ENCODE measurements at regions not wholly inside any gene's neighbourhood (a gene's known extent, or its start where the extent isn't known, plus 50 kb on each side); places are given as distances from the start of the nearest gene placed in this dataset.
"Not testable (repeated sequence)": the region's sequence is repeated elsewhere in the genome, so short reads cannot be mapped to it uniquely, and the experiment has no call there.

DNA sequence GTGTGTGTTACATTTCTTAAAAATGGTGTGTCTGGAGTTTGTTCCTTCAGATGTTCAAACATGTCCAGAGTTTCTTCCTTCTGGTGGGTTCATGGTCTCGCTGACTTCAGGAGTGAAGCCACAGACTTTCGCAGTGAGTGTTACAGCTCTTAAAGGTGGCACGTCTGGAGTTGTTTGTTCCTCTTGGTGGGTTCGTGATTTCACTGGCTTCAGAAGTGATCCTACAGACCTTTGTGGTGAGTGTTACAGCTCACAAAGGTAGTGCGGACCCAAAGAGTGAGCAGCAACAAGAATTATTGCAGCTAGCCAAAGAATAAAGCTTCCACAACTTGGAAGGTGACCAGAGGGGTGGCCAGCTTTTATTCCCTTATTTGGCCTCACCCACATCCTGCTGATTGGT, 183.7 kb downstream of the COPRS start:
- H3K27me3 Mint-ChIP-seq = peaks cover 27% of the 10 kb centered on the region
- POLR2A ChIA-PET; H3K9me3 Mint-ChIP-seq; H3K4me3 Mint-ChIP-seq; H3K27ac Mint-ChIP-seq; H3K4me1 Mint-ChIP-seq; H3K36me3 Mint-ChIP-seq (ENCODE audit: low read depth); DNase-seq; CTCF ChIA-PET: not testable (repeated sequence)

DNA sequence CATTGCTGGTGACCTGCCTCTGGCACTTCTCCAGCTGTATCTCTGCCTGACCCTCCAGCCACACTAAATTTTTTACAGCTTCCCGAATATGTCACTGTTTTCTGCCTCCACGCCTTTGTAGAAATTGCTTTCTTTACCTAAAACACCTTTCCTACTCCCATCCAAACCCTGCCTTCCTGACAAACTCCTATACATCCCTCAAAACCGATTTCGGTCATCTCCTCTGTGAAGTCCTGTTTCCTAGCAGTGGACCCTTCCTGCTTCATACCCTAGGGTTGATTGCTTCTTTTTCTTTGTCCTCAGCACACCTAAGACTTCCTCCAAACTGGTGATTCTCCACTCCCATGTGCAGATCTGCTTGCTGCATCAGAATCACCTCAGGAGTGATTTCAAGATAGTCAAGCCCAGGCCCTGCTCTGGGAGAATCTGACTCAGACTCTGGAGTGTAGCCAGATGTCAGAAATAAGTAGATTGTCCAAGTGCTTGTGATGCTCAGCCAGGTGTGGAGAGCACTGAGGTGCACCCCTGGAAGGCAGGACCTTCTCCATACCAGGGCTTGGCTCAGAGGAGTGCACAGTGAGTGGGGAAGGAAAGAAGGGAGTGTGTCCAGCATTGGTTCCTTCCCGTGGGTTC, 184.2 kb downstream of the COPRS start:
- Mint-ChIP-seq H3K36me3 (ENCODE audit: low read depth) (no peaks in the 10 kb centered on the region), H3K27ac (no peak overlapping the region), H3K27me3 (peaks cover 21% of the 10 kb centered on the region), H3K9me3 (no peaks in the 10 kb centered on the region), H3K4me1 (peaks cover 2% of the 10 kb centered on the region), H3K4me3 (no peak overlapping the region)
- CTCF ChIA-PET = no interaction called here
- DNase-seq = no peak
- POLR2A ChIA-PET = no interaction called here

DNA sequence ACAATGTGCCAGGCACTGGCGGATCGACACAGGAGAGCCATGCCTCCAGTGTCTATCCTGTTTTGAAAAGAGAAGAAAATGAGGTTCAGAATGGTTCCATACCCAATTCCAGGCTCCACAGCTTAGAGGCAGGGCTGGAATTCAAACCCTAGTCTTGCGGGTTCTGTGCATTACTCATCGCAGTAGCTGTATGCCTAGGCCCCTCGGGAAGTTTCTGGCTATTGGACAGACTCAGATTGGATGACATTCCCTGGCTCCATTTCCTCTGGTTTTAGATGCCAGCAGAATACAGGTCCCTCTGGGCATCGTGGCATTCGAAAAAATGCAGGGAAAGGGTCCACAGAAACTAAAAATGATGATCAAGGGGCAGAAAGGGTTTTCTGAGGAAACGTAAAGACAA, 184.7 kb downstream of the COPRS start:
- no peak for DNase-seq
- ChIA-PET CTCF (no interaction called here), POLR2A (no interaction called here)
- H3K27me3 Mint-ChIP-seq = peaks cover 24% of the 10 kb centered on the region
- H3K36me3 Mint-ChIP-seq (ENCODE audit: low read depth) = no peaks in the 10 kb centered on the region
- H3K9me3 Mint-ChIP-seq = no peaks in the 10 kb centered on the region
- no peak overlapping the region for H3K4me3 Mint-ChIP-seq
- peaks cover 2% of the 10 kb centered on the region for H3K4me1 Mint-ChIP-seq
- no peak overlapping the region for H3K27ac Mint-ChIP-seq

DNA sequence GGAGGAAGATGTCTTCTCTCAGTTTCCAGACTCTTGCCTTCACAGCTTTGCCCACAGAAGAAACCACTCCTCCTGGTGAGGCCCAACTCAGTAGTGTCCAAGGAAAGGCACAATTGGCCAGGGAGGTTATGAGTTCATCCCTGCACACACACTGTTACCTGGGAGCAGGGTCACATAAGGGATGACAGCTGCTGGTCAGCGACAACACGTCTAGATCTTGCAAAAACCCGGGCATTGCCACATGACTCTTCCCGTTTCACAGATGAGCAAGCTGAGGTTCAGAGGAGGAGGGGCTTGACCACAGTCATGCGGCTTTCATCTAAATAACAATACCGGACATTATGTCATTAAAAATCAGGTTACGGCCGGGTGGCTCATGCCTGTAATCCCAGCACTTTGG, 186.0 kb downstream of the COPRS start:
- Mint-ChIP-seq H3K36me3 (ENCODE audit: low read depth) (no peaks in the 10 kb centered on the region), H3K4me1 (peaks cover 3% of the 10 kb centered on the region), H3K9me3 (no peaks in the 10 kb centered on the region), H3K4me3 (no peak overlapping the region), H3K27me3 (peaks cover 28% of the 10 kb centered on the region), H3K27ac (no peak overlapping the region)
- ChIA-PET CTCF (no interaction called here), POLR2A (no interaction called here)
- DNase-seq = no peak

DNA sequence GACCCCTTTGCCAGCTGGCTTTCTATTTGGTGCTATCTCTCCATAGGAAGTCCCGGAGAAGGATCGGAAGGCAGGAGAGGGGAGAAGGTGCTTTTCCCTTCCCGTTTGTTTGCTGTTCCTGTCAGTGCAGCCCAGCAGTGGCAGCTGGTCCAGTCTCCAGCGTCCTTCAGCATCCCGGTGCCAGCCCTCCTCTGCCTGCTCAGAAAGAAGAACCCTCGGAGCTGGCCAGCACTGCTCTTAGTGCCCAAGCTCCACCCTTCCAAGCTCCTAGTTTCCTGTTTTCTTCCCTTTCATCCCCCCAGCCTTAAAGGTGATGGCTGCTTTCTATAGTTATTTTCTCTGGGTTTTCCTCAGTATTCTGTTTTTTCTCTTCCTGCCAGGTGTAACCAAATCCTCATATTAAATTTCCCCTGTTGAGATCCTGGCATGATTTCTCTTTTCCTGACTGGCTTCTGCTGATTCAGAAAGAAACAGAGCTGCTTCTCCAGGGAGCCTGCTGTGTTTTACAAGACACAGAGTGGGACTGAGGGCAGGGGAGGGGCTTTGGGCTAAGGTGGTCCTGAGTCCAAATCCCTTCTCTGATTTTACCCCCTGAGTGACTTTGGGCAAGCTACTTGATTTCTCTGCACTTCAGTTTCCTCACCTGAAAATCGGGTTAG, 186.8 kb downstream of the COPRS start:
- Mint-ChIP-seq H3K4me1 (peaks cover 5% of the 10 kb centered on the region), H3K36me3 (ENCODE audit: low read depth) (no peaks in the 10 kb centered on the region), H3K27me3 (peaks cover 30% of the 10 kb centered on the region), H3K4me3 (no peak overlapping the region), H3K27ac (no peak overlapping the region), H3K9me3 (no peaks in the 10 kb centered on the region)
- POLR2A ChIA-PET = no interaction called here
- CTCF ChIA-PET = interaction anchor here (0.6 kb wide), 1 partner anchor 659 kb away, joined by 3 read pairs; no protein-coding TSS in a partner anchor
- DNase-seq = no peak

DNA sequence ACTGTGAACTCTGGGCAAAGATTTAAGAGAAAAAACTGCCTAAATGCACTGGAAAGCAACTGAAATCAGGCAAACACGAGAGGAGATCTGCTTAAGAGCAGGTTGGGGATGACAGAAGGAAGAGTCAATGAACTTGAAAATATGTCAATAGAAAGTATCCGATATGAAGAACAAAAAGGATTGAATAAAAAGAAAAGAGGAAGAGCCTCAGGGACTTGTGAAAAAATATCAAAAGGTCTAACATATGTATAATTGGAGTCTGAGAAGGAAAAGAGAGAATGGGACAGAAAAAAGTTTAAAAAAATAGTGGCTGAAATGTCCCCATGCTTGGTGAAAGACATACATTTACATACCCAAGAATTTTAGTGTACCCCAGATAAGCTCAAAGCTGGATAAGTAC, 195.5 kb downstream of the COPRS start:
- Mint-ChIP-seq H3K4me1 (peaks cover 7% of the 10 kb centered on the region), H3K4me3 (no peak overlapping the region), H3K36me3 (ENCODE audit: low read depth) (peaks cover 6% of the 10 kb centered on the region), H3K27me3 (peaks cover 40% of the 10 kb centered on the region), H3K9me3 (peaks cover 21% of the 10 kb centered on the region), H3K27ac (no peak overlapping the region)
- CTCF ChIA-PET = no interaction called here
- POLR2A ChIA-PET = no interaction called here
- no peak for DNase-seq

DNA sequence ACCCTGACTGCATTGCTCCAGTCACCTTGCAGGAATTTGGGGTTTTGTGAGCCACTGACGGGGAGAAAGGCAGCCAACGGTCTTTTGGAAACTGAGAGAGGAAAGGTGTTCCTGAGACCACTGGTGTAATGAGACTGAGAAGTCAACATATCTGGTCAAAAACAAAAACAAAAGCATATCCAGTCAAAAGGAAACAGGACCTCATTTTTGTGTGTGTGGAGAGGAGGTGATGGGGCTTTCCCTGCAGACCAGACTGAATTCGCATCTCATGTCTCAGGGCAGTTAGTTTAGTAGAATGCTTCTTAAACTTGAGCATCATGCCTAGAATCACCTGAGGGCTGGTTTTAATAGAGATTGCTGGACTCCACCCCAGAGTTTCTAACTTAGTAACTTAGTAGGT, 198.4 kb downstream of the COPRS start:
- H3K36me3 Mint-ChIP-seq (ENCODE audit: low read depth) = peaks cover 6% of the 10 kb centered on the region
- no peak overlapping the region for H3K4me3 Mint-ChIP-seq
- DNase-seq = no peak
- ChIA-PET POLR2A (no interaction called here), CTCF (no interaction called here)
- peaks cover 18% of the 10 kb centered on the region for H3K9me3 Mint-ChIP-seq
- H3K27ac Mint-ChIP-seq = no peak overlapping the region
- peaks cover 24% of the 10 kb centered on the region for H3K27me3 Mint-ChIP-seq
- H3K4me1 Mint-ChIP-seq = peaks cover 4% of the 10 kb centered on the region

DNA sequence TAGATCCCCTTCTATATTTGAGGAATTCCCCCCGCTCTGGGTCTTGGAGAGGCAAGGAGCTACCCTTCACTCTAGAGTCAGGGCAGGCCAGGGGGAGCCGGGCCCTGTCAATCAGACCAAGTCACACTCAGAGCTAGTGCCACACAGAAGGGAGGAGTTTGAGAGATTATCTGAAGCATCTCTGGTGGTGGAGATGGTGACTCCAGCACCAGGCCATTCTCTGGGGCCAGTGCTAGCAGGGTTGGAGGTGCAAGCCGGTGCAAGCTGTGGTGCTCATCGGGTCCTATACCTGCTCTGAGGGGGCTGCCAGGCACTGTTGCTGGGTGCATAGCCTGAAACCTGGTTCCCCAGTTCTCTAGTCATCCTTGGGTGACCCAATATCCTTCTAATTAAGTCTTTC, 201.2 kb downstream of the COPRS start:
- H3K27me3 Mint-ChIP-seq = peaks cover 25% of the 10 kb centered on the region
- peaks cover 4% of the 10 kb centered on the region for H3K9me3 Mint-ChIP-seq
- peaks cover 4% of the 10 kb centered on the region for H3K4me1 Mint-ChIP-seq
- DNase-seq = no peak
- ChIA-PET POLR2A (no interaction called here), CTCF (no interaction called here)
- H3K4me3 Mint-ChIP-seq = no peak overlapping the region
- H3K27ac Mint-ChIP-seq = no peak overlapping the region
- H3K36me3 Mint-ChIP-seq (ENCODE audit: low read depth) = peaks cover 1% of the 10 kb centered on the region

DNA sequence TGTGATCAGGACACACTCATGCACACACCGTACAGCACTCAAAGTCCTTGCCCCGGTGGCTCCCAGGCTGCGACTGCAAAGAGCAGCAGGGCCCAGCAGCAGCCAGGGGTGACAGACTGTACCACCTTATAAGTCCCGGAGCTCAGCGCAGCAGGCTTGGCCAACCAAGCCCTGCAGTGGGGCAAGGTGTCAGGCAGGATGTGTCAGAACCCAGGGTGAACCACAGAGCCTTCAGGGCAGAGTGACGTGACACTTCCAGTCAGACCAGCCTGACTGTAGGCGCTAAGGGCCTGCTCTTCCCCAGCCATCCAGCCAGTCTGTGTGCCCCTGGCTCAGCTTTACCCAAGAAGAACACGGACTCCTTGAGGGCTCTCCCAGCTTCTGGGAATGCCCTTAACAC, 204.1 kb downstream of the COPRS start:
- DNase-seq = peak; percentile 41
- Mint-ChIP-seq H3K36me3 (ENCODE audit: low read depth) (no peaks in the 10 kb centered on the region), H3K9me3 (no peaks in the 10 kb centered on the region), H3K4me3 (no peak overlapping the region), H3K27ac (no peak overlapping the region), H3K4me1 (peaks cover 2% of the 10 kb centered on the region), H3K27me3 (peaks cover 20% of the 10 kb centered on the region)
- POLR2A ChIA-PET = no interaction called here
- CTCF ChIA-PET = no interaction called here

DNA sequence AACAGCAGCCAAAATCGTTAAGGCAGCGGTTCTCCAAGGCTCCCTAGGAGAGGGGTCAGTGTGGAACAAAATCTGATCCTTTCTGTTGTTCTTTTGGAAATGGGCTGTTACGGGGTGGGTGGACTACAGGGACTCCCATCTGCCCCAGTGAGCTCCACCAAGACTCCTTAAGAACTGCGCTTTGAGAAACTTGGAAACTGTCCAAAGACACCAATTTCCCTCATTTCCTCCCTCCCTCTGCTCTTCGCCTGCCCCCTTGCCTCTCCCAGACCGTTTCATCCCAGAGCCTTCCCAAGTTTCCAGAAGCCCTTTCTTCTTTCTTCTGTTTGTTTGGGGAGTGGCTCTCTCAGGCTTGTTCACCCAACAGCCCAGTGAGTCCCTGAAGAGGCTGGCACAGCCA, 205.4 kb downstream of the COPRS start:
- no peak for DNase-seq
- Mint-ChIP-seq H3K4me3 (no peak overlapping the region), H3K27ac (no peak overlapping the region), H3K9me3 (no peaks in the 10 kb centered on the region), H3K36me3 (ENCODE audit: low read depth) (no peaks in the 10 kb centered on the region), H3K4me1 (no peaks in the 10 kb centered on the region), H3K27me3 (peaks cover 17% of the 10 kb centered on the region)
- CTCF ChIA-PET = no interaction called here
- POLR2A ChIA-PET = no interaction called here

DNA sequence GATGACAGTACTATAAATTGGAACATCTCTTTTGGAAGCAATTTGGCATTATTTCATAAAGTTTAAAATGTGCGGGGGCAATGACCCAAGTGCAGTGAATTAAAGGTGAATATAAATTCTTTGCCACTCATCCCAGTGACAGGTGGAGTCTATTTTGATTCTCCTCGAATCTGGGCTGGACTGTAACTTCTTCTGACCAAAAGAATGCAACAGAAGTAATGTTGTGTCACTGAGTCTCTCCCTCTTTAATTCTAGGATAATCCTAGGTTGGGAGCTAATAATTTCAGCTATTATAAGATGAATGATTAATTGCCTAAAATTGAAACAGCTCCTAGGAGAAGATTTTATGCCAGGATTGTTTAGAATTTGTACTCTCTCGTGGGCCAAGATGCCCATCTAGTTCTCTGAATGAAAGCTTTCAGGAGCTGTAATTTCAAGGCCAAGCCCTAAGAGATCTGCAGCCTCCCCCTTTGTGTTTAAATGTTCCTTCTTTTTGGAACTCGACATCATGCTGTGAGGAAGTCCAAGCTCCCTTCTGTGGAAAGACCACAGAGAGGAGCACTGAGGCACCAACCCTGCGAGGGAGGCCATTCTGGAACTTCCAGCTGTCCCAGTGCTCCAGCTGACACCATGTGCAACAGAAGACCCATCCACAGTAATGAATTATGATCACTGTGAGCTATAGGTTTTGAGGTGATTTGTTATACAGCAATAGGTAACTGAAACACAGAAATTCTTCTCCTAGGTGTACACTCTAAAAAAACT, 208.1 kb downstream of the COPRS start:
- no peak for DNase-seq
- H3K36me3 Mint-ChIP-seq (ENCODE audit: low read depth) = no peaks in the 10 kb centered on the region
- peaks cover 11% of the 10 kb centered on the region for H3K27me3 Mint-ChIP-seq
- H3K4me3 Mint-ChIP-seq = no peak overlapping the region
- POLR2A ChIA-PET = no interaction called here
- CTCF ChIA-PET = interaction anchor here (0.8 to 1.5 kb wide), 2 partner anchors 11 to 191 kb away, joined by 3 to 4 read pairs; no protein-coding TSS in a partner anchor
- no peaks in the 10 kb centered on the region for H3K4me1 Mint-ChIP-seq
- H3K9me3 Mint-ChIP-seq = no peaks in the 10 kb centered on the region
- no peak overlapping the region for H3K27ac Mint-ChIP-seq

DNA sequence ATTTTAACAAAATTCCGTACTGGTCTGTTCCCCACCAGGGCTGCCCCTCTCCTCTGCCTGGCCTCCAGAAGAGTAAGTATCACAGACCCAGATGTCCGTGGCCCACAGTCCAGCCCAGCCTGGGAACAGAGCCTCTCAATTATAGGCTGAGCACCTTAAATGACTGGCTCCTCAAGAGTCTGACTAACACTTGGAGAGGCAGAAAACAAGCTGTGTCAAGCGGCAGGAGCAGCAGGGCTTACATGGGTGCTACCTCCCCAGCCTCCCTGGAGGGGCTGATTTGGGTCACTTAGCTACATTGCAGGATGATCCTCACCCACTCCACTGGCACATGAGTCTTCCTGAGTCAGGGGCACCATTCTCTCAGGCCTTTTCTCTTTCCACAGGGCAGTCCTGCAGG, 209.7 kb downstream of the COPRS start:
- Mint-ChIP-seq H3K27me3 (peaks cover 11% of the 10 kb centered on the region), H3K4me3 (no peak overlapping the region), H3K36me3 (ENCODE audit: low read depth) (no peaks in the 10 kb centered on the region), H3K9me3 (peaks cover 2% of the 10 kb centered on the region), H3K27ac (no peak overlapping the region), H3K4me1 (no peaks in the 10 kb centered on the region)
- ChIA-PET CTCF (interaction anchor here (0.6 kb wide), 1 partner anchor 587 kb away, joined by 4 read pairs; no protein-coding TSS in a partner anchor), POLR2A (no interaction called here)
- DNase-seq = no peak

DNA sequence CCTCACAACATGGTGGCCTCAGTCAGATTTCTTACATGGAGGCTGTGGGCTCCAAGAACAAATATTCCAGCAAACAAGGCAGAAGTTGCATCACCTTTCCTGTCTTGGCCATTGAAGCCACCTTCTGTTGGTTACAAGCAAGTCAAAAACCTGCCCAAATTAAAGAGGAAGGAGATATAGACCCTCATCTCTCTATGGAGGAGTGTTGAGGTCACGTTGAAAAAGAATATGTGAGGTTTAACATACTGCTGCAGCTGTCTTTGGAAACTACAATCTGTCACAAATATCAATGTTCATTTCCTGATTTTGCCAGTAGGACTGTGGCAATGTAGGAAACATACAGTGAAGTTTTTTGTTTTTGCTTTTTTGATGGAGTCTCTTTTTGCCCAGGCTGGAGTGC, 211.4 kb downstream of the COPRS start:
- Mint-ChIP-seq H3K4me3 (no peak overlapping the region), H3K36me3 (ENCODE audit: low read depth) (no peaks in the 10 kb centered on the region), H3K27me3 (peaks cover 6% of the 10 kb centered on the region), H3K4me1 (no peaks in the 10 kb centered on the region), H3K27ac (no peak overlapping the region), H3K9me3 (peaks cover 4% of the 10 kb centered on the region)
- ChIA-PET POLR2A (no interaction called here), CTCF (no interaction called here)
- no peak for DNase-seq

DNA sequence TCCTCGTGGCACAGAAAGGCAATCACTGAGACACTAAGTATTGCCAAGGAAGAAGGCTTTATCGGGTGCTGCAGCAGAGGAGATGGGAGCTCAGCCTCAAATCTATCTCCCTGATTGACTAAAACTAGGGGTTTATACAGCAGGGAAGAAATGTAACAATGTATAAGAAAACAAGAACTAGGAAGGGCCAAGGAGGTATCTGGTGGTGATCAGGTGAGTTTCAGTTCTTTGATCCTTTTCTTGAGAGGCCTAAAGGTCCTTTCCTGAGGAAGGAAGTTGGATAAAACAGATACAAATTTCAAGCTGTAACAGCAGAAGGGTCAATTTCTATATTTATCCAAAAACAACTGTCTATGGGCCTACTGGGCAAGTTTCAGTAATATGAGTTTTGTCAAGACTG, 212.4 kb downstream of the COPRS start:
- peaks cover 6% of the 10 kb centered on the region for H3K9me3 Mint-ChIP-seq
- no peak for DNase-seq
- peaks cover 3% of the 10 kb centered on the region for H3K27me3 Mint-ChIP-seq
- no peaks in the 10 kb centered on the region for H3K4me1 Mint-ChIP-seq
- no peak overlapping the region for H3K27ac Mint-ChIP-seq
- no peaks in the 10 kb centered on the region for H3K36me3 Mint-ChIP-seq (ENCODE audit: low read depth)
- ChIA-PET POLR2A (no interaction called here), CTCF (no interaction called here)
- H3K4me3 Mint-ChIP-seq = no peak overlapping the region
